ENCODE measurements at regions not wholly inside any gene's neighbourhood (a gene's known extent, or its start where the extent isn't known, plus 50 kb on each side); places are given as distances from the start of the nearest gene placed in this dataset.
"Not testable (repeated sequence)": the region's sequence is repeated elsewhere in the genome, so short reads cannot be mapped to it uniquely, and the experiment has no call there.

DNA sequence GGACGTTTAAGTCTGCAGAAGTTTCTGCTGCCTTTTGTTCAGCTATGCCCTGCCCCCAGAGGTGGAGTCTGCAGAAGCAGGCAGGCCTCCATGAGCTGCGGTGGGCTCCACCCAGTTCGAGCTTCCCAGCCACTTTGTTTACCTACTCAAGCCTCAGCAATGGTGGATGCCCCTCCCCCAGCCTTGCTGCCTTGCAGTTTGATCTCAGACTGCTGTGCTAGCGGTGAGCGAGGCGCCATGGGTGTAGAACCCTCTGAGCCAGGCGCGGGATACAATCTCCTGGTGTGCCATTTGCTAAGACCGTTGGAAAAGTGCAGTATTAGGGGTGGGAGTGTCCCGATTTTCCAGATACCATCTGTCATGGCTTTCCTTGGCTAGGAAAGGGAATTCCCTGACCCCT lies 351.4 kb upstream of the MTNR1B start:
- DNase-seq (ENCODE audit: low spot score) = not testable (repeated sequence)

GRCh38 chr11:92623055-92623454 lies 346.4 kb upstream of the MTNR1B start:
- no peak for DNase-seq (ENCODE audit: low spot score)

GRCh38 chr11:92625894-92626293 lies 343.6 kb upstream of the MTNR1B start:
- no peak for DNase-seq (ENCODE audit: low spot score)

DNA sequence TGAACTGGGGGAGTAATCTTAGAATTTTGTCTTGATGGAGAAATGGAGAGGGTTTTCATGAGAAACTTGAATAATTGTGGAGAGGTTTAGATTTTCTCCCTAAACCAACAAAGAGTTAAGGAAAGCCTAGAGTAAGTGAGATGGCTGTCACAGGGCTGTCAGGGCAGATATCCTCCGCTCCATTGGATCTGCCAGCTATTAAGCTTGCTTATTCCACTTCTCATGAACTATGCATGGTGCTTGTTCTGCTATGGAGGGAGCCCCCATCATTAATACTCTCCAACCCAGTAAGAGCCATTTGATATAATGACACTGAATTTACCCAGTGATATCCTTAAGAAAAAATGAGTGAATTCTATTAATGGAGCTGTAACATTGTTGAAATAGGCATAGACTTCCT lies 342.8 kb upstream of the MTNR1B start:
- no peak for DNase-seq (ENCODE audit: low spot score)

DNA sequence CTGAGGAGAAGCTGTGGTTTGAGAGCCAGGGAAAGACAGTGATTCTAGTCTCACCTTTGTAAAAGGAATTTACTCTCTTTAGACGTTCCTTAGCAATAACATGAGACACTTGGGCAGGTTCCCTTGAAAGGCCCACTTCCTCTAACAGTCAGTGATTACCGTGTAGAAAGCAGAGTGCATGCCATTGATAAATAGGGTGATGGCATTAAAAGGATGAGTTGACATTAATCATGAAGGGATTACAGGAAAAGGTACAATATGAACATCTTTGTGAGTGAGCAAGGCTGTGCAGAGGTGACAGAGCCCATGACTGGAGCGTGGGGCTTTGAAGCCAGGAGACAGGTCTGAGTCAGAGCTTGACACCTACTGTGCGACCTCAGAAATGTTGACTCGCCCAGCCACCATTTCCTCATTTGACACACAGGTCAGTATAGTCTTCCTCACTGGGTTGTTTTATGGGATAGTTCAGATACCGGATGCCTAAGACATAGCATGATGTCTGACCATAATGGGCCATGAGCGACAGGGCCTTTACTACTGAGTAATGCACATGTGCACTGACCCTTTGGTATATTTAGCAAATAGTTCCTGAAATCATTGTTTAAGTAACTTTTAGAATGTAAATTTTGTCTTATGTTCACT lies 341.7 kb upstream of the MTNR1B start:
- peak; percentile 92 for DNase-seq (ENCODE audit: low spot score)

DNA sequence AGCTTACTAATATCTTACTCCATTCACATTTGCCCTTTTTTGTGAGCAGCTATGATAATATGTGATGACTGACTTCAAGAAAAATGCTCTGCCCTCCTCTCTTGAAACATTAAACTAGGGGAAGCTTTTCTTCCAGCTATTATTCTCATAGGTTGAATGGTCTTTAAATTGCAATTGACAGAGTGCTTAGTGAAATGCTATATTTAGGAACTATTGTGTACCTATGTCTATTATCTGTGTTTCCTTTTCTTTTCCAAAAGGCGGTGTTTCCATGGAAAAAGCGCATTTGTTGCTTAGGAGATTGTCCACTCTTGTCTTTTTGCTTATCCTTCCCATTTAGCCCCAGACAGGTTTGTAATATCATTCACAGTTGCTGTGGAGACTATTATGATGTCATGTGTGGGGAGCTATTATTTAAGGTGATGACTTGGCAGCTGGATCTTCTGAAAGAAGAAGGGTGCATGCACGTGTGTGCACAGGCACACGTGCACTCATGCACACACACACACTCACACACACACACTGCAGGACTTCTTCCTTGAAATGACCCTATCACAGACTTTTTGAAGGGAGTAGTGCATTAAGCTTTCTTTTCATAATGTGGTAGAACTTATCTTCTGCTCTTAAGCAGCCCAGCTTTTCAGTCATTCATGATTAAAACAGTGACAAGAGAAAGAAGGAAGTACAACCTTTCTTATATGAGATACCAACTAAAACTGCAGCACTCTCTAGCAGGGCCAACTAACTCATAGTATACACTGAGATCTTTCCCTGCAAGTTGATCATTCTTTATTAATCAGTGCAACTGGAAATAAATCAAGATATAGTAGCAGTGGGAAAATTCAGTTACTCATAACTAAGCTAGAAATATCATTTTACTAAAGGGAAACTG lies 340.8 kb upstream of the MTNR1B start:
- peak; percentile 82 for DNase-seq (ENCODE audit: low spot score)

DNA sequence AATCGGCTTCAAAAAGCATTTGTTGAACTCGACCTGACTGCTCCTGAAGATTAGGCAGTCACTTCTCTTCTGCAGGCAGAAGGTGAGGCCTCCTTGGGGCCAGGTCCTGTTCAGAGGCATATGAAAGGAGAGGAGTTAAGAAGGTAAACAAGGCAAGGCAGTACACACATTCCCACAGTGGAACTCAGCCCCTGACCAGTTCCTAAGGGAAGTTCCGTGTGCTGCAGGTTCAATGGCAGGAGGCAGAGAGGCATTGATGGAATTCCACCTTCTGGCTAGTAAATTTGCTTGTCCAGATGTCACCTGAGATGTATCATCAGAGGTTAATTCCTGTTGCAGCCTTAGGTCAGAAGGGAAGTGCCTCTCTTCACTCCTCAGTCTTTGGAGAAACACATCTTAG lies 337.0 kb upstream of the MTNR1B start:
- peak; percentile 57 for DNase-seq (ENCODE audit: low spot score)

DNA sequence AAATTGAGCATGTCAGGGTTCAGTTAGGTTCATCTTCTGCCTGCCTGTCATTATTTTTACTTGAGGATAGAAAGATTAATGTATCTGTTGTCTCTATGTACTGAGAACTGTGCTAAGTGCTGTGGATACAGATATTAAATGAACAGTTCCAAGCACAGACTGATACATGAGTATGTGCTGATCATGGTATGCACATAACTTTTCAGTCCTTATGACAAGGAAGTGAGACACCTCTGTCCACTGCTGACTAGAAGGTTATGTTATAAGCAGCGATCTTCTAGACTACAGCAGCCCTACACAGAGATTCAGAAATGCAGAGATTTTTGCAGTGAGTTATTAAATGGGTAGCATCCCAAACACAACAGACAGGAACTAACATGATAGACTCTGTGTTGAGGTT lies 335.6 kb upstream of the MTNR1B start:
- DNase-seq (ENCODE audit: low spot score) = no peak

DNA sequence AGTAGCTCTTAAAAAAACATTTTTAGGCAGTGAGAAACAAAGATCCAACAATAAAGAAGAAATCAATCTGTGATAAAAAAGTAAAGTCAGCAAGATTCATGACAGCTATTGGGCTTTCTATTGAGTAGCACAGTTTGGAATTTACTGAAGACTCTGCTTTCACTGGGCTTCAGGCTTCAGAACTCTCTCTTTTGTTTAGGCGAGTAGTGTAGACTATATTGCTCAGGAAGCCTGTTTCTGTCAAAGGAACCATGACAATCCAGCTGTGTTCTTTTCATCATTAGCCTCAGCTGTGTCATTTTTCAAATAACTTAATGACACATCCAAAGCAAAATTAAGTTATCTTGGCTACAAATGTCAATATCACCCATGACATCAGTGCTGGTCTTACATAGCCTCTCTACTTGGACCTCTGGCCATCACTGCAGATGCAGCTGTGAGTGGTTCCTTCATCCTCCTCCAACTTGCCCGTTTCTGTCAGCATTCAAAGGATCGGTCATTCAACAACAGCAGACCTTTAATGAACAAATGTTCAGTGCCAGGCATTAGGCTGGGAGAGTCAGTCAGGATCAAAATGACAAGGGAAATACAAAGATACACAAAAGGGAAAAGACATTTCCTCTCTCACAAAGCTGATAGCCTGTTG lies 332.8 kb upstream of the MTNR1B start:
- no peak for DNase-seq (ENCODE audit: low spot score)

- peak; percentile 87 for DNase-seq (ENCODE audit: low spot score)
Observed at GRCh38 chr11:92638678-92639077, 330.8 kb upstream of the MTNR1B start.

GRCh38 chr11:92642177-92642931 lies 327.1 kb upstream of the MTNR1B start:
- DNase-seq (ENCODE audit: low spot score) = peak; percentile 68

DNA sequence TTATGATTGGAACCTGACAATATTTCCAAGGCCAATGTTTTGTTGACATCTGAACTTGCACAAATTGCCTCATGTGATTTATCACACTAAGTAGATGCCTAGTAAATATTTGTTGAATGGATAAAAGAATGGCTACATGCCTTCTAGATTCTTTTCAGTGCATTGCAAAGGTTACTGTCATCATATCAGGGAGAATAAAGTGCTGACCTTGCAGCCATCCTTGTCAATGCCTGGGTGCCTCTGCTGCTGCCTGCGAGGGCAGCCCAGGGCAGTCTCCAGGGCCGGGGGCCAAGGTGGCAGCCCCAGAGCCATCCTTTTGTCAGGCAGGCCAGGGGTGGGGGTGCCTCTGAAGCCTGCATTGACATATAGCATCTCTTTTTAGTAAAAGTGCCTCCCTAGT lies 325.6 kb upstream of the MTNR1B start:
- no peak for DNase-seq (ENCODE audit: low spot score)

- DNase-seq (ENCODE audit: low spot score) = no peak
Observed at GRCh38 chr11:92644595-92645445, 324.6 kb upstream of the MTNR1B start.

DNA sequence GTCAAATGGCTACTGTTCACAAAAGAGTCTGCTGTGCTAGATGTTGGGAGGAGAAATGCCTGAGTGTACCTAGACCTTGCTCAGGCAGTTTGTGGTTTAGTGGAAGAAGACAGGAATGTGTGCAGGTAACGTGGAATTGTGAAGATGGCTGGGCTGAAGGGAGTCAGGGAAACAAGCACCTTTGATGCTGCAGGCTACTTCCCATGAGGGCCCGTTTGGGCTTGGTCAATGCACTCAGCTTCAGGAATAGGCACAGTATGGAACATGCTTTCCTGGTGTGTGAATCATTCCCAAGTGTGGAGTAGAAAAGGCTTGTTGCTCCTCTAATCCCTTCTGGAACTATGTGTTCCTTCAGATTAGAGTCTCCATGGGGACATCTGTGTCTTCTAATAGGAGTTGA lies 318.3 kb upstream of the MTNR1B start:
- no peak for DNase-seq (ENCODE audit: low spot score)

DNA sequence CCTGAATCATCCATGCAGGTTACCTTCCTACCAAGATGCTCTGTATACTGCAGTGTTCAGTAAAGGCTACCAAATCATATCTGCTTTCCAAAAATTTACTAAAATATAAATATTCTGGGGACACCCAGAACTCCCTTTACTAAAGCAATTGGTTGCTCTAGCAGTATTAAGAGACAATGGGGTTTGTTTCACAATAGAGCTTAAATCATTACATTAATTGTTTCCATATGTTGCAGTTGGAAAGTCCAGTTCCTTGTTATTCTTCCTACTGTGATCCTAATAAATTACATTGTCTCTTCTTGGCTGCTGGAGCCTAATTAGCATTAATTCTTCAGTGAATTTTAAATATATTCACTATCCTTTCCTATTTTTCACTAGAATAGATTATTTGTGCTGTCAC lies 316.0 kb upstream of the MTNR1B start:
- DNase-seq (ENCODE audit: low spot score) = no peak

DNA sequence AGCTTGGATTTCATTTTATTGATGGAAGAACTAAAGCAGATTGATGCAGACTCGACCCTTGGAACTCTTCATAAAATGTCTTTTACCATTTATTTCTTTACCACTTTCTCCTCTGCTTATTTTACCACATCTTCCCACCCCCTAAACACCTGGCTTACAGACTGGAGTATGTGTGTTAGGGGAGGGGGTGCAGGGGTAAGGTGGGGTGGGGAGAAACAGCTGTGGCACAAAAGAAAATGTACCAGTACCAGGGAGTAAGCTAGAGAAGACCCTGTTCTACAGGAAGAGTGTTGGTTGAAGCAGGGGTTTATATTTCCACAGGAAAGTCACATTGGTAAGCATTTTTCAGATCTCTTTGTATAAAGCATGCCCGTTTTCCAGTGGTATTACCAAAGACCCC lies 312.7 kb upstream of the MTNR1B start:
- DNase-seq (ENCODE audit: low spot score) = no peak

- no peak for DNase-seq (ENCODE audit: low spot score)
Observed at GRCh38 chr11:92657226-92657625, 312.2 kb upstream of the MTNR1B start.

GRCh38 chr11:92658733-92659132 lies 310.7 kb upstream of the MTNR1B start:
- DNase-seq (ENCODE audit: low spot score) = no peak

DNA sequence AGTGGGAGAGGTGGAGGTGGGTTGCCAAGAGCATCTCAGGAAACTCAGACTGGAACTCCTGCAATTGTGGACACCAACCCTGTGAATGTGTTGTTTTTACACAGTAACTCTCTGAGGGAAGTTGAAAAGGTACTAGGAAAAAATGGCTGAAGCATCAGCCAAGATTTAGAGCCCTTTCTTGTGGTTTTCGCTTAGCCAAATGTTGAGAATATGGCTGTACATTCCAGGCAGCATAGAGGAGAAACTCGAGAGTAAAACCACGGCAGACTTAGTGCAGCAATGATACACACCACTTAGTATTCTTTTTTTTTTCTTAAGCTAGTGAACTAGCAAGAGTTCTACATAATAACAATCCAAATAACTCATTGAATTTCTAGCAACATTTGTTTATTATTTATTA lies 309.7 kb upstream of the MTNR1B start:
- no peak for DNase-seq (ENCODE audit: low spot score)

DNA sequence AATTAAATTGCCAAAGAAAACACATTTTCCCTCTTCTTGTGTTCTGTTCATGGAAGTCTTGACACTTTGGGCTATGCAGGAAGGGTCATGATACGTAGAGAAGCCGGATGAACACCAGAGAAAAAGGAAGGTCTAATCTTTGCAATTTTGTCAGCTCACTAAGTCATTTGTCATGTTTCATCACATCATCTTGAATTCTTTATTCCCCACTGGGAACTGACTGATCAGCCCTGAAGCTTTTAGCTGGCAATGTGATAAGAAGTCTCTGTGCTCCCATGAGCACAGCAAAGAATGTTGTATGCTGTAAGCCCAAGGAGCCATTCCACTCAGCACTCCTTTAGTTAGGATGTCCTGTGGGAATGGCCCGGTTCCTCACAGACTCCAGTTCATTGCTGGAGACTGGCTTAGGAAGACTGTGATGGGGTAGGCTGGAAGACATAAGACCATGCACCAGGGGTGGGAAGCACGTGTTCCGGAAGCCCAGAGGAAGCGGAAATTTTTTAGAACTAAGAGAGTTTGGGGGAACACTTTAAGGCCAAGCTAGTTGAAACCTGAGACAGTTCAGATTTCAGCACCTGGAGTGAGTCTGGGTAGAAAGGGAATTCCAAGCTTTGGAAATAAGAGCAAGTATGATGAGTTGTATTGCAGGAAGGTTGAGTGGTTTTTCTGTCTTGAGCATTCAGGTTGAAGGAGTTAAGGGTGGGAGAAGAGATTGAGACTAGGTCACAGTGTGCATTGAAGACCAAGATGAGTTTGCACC lies 306.7 kb upstream of the MTNR1B start:
- no peak for DNase-seq (ENCODE audit: low spot score)

DNA sequence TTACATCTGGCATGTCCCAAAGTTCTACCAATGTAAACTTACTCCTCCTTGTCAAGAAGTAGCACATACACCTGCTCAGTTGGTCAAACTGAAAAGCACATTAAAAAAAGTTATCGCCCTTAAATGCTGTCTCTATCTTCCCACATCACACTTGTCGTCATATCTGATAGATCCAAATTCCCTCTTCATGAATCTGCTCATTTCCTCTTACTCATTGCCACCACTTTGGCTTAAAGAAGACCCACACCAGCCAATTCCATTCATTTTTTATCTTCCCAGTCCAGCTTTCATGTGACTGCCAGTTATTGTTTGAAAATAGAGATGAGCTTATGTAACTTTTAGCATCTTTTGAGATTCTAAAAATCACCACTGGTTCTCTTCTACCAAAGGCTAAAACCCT lies 305.9 kb upstream of the MTNR1B start:
- peak; percentile 13 for DNase-seq (ENCODE audit: low spot score)
